ENCODE measurements at regions not wholly inside any gene's neighbourhood (a gene's known extent, or its start where the extent isn't known, plus 50 kb on each side); places are given as distances from the start of the nearest gene placed in this dataset.

DNA sequence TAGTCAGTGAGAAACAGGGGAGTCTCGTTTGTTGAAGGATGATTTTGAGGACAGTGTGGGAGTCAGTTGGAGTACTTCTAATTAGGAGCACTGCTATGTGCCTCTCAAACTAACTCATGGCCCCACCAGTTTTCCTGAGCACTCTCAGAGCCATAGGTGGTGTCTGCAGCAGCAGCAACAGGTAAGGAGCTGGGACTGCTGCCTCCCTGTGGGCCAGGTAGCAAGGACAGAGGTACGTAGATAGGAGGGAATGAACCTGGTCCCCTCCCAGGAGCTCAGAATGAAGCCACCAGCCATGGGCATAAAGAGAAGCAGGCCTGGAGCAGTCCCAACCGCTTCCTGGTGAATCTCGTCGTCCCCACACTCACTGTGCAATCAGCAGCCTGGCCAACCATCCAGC, 183.4 kb downstream of the BUD13 start:
- no peaks in the 10 kb centered on the region for H3K9me3 Mint-ChIP-seq
- H3K4me1 Mint-ChIP-seq: peaks cover 26% of the 10 kb centered on the region
- no peak overlapping the region for H3K4me3 Mint-ChIP-seq
- H3K36me3 Mint-ChIP-seq (ENCODE audit: low read depth): no peaks in the 10 kb centered on the region
- TF ChIP-seq, protein P1, sequence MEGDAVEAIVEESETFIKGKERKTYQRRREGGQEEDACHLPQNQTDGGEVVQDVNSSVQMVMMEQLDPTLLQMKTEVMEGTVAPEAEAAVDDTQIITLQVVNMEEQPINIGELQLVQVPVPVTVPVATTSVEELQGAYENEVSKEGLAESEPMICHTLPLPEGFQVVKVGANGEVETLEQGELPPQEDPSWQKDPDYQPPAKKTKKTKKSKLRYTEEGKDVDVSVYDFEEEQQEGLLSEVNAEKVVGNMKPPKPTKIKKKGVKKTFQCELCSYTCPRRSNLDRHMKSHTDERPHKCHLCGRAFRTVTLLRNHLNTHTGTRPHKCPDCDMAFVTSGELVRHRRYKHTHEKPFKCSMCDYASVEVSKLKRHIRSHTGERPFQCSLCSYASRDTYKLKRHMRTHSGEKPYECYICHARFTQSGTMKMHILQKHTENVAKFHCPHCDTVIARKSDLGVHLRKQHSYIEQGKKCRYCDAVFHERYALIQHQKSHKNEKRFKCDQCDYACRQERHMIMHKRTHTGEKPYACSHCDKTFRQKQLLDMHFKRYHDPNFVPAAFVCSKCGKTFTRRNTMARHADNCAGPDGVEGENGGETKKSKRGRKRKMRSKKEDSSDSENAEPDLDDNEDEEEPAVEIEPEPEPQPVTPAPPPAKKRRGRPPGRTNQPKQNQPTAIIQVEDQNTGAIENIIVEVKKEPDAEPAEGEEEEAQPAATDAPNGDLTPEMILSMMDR (IDR thresholded peaks at IDR 0.05; ENCODE audit: unreplicated experiment in 3 of 3): no peak
- H3K27ac Mint-ChIP-seq: peak overlapping the region in 2 of 3 experiments; percentile 74 to 76
- H3K27me3 Mint-ChIP-seq (ENCODE audit: low read depth): peaks cover 30% of the 10 kb centered on the region

DNA sequence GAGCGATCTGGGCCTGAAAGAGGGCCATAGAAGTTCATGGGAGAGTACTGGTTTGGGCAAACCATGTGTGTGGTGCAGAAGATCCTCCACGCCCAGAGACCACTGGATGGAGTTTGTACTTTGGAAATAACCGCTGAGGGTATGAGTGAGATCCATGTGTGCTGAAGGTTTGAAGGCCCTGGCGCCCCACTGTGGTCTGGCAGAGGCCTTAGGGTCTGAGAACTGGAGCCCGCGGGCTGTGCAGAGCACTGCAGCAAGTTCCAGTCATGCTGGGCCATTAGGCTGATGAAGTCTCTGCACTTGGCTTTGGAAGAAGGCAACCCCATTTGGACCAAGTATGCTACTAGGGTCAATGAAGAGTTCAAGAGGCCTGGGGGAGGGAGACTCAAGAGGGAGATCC, 186.4 kb downstream of the BUD13 start:
- Mint-ChIP-seq H3K4me1 (peaks cover 23% of the 10 kb centered on the region), H3K9me3 (no peaks in the 10 kb centered on the region), H3K27ac (no peak overlapping the region), H3K27me3 (ENCODE audit: low read depth) (peaks cover 51% of the 10 kb centered on the region), H3K4me3 (no peak overlapping the region), H3K36me3 (ENCODE audit: low read depth) (no peaks in the 10 kb centered on the region)
- TF ChIP-seq, protein P1 (IDR thresholded peaks at IDR 0.05; ENCODE audit: unreplicated experiment in 3 of 3): no peak

DNA sequence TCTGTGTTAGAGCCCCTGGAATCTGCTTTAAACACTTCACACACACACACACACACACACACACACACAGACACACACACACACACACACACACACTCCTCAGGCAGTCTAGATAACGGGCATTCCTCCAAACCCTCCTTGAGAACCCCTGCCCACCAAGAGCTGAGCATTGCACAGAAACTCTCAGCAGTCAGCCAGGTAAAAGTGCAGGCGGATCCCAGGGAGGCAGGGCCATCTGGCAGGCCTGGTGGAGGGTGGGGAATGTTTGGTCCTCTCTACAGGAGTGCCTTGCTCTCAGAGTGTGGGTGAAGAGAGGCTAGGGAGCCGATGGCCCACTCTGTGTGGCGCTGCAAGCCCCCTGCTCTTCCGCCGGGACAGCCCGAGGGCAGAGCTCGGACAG, 190.2 kb downstream of the BUD13 start:
- H3K27ac Mint-ChIP-seq: no peak overlapping the region
- peak overlapping the region in 2 of 3 experiments; percentile 4 to 23 for H3K4me3 Mint-ChIP-seq
- no peaks in the 10 kb centered on the region for H3K9me3 Mint-ChIP-seq
- peaks cover 29% of the 10 kb centered on the region for H3K4me1 Mint-ChIP-seq
- peaks cover 85% of the 10 kb centered on the region for H3K27me3 Mint-ChIP-seq (ENCODE audit: low read depth)
- H3K36me3 Mint-ChIP-seq (ENCODE audit: low read depth): no peaks in the 10 kb centered on the region
- TF ChIP-seq, protein P1 (IDR thresholded peaks at IDR 0.05; ENCODE audit: unreplicated experiment in 3 of 3): no peak

DNA sequence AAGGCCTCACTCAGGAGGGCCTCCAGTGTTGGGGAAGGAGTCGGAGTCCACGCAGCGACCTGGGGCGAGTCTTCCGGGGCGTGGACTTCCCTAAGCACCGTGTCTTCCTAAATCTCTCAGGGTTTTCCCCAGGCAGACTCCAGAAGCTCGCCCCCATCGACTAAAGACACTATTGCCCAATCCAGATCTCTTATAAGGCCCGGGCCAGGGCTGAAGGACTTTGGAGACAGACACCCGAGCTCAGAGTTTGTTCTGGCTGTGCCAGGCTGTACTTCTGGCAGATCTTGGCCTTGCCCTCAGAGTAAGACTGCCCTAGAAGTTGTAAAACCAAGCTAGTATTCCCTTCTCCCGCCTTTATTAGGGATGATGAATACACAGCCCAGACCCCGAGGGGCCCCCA, 191.4 kb downstream of the BUD13 start:
- no peaks in the 10 kb centered on the region for H3K9me3 Mint-ChIP-seq
- no peak overlapping the region for H3K27ac Mint-ChIP-seq
- H3K4me3 Mint-ChIP-seq: peak overlapping the region; percentile 23 to 29 (median 25)
- TF ChIP-seq, protein P1 (IDR thresholded peaks at IDR 0.05; ENCODE audit: unreplicated experiment in 3 of 3): no peak
- H3K4me1 Mint-ChIP-seq: peaks cover 33% of the 10 kb centered on the region
- H3K36me3 Mint-ChIP-seq (ENCODE audit: low read depth): no peaks in the 10 kb centered on the region
- peaks cover 93% of the 10 kb centered on the region for H3K27me3 Mint-ChIP-seq (ENCODE audit: low read depth)

DNA sequence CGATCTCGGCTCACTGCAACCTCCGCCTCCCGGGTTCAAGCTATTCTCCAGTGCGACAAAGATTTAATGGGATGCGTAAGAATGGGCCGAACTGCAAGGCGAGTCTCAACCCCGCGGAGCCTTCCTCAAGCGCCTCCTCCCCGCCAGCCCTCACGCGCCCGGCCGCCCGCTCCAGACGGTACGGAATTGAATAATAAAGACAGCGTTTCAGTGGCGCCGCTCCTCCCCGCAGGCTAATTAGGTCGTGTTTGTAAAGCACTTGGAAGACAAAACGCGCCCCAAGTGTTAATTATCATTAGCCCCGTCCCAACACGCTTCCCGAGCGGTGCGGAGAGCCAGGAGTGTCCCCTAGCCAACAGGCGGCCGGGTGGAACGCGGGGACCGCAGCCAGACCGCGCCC, 192.0 kb downstream of the BUD13 start:
- H3K36me3 Mint-ChIP-seq (ENCODE audit: low read depth): no peaks in the 10 kb centered on the region
- TF ChIP-seq, protein P1 (IDR thresholded peaks at IDR 0.05; ENCODE audit: unreplicated experiment in 3 of 3): no peak
- peaks cover 89% of the 10 kb centered on the region for H3K27me3 Mint-ChIP-seq (ENCODE audit: low read depth)
- no peaks in the 10 kb centered on the region for H3K9me3 Mint-ChIP-seq
- peak overlapping the region; percentile 48 to 51 (median 49) for H3K4me3 Mint-ChIP-seq
- peaks cover 33% of the 10 kb centered on the region for H3K4me1 Mint-ChIP-seq
- H3K27ac Mint-ChIP-seq: no peak overlapping the region

DNA sequence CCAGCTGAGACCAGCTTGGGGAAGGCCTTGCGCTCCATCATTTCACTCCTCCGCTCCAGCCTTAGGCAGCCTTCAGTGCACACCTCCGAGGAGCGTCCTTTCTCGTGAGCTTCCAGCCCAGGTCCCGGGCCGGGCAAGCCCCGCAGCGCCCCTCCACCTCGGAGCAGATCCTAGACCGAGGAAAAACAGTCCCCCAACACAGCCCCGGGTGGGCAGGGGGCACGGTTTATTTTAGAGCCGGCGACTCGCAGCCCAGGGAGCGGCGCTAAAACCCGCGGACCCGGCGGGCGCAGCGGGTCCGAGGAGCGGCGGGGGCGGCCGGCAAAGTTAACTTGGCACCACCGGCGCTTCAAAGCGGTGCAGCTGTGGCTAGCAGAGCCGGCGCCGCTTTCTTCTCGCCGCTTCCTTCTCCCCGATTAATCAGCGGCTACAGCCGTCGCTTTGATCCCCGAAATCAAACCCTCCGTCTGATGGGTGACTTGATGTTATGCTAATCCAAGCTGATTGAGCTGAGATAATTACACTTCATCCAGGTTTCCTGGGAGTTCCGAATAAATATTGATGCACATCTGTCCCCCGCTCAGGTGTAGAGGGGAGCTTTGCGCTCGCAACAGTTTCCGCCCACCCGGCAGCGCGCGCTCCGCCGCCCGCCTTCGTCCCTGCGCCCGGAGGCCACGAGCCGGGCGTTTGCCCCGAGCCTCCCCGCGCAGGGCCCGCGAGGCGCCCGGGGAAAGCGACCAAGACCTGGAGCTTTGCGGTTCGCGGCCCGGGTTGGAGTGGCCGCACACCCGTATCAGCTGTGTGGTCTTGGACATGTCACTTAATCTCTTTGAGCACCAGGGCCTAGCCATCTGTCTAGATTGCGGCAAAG, 192.7 kb downstream of the BUD13 start:
- H3K27me3 Mint-ChIP-seq (ENCODE audit: low read depth): peaks cover 82% of the 10 kb centered on the region
- H3K27ac Mint-ChIP-seq: no peak overlapping the region
- TF ChIP-seq, protein P1 (IDR thresholded peaks at IDR 0.05; ENCODE audit: unreplicated experiment in 3 of 3): no peak
- no peaks in the 10 kb centered on the region for H3K9me3 Mint-ChIP-seq
- peak overlapping the region; percentile 65 to 78 (median 70) for H3K4me3 Mint-ChIP-seq
- no peaks in the 10 kb centered on the region for H3K36me3 Mint-ChIP-seq (ENCODE audit: low read depth)
- H3K4me1 Mint-ChIP-seq: peaks cover 33% of the 10 kb centered on the region
